IMR-90 (cell line): ENCODE measurements at regions not wholly inside any gene's neighbourhood (a gene's known extent, or its start where the extent isn't known, plus 50 kb on each side); places are given as distances from the start of the nearest gene placed in this dataset.

Experiments
- ATAC-seq: fragments of 200-7000 bp; cut with Tn5 transposase; 2 replicates; pipeline ENCODE4 v1.9.1; 2020; ENCODE audit warnings: low read depth, mild to moderate bottlenecking, moderate library complexity
- BruUV-seq: library from RNA; stranded (reverse); fragments of 400-500 nt; replicated peaks from 2 replicates; lab custom pipeline; 2021; lab: Mats Ljungman, UMichigan
- CTCF ChIA-PET: fragments of 300-600 bp; formaldehyde crosslinking; extraction: SDS; loops from one replicate; lab custom pipeline; 2021; ENCODE audit warnings: antibody characterized with exemption; lab: Yijun Ruan, JAX
- POLR2A ChIA-PET: fragments of 300-600 bp; sonication (Branson Sonifier 250); formaldehyde crosslinking; loops from one replicate; lab custom pipeline; 2022; ENCODE audit warnings: antibody characterized with exemption; ENCODE audit not compliant: unreplicated experiment; lab: Charles Lee
- DNase-seq: peaks from one replicate; pipeline ENCODE4 v3.0.0; 2013
- H2AFZ ChIP-seq: replicated peaks from 2 replicates; pipeline ENCODE3; 2013; ENCODE audit warnings: low read length, mild to moderate bottlenecking; ENCODE audit not compliant: poor library complexity
- H2AK5ac ChIP-seq: 2 replicates; pipeline ENCODE4 v1.6.1; 2013; ENCODE audit warnings: low read depth, low read length, inconsistent platforms
- H2AK9ac ChIP-seq: replicated peaks from 2 replicates; pipeline ENCODE3; 2013; ENCODE audit warnings: mild to moderate bottlenecking, low read depth, low read length, moderate library complexity; ENCODE audit not compliant: poor library complexity
- H2BK120ac ChIP-seq: 2 replicates; pipeline ENCODE4 v1.6.1; 2013; ENCODE audit warnings: low read depth, low read length, inconsistent platforms
- H2BK15ac ChIP-seq: 3 replicates; pipeline ENCODE4 v1.6.1; 2013; ENCODE audit warnings: low read depth, low read length, inconsistent platforms
- H2BK20ac ChIP-seq: 2 replicates; pipeline ENCODE4 v1.6.1; 2013; ENCODE audit warnings: low read depth, mild to moderate bottlenecking, inconsistent platforms, low read length, moderate library complexity
- H2BK5ac ChIP-seq: 2 replicates; pipeline ENCODE4 v1.6.1; 2013; ENCODE audit warnings: mild to moderate bottlenecking, low read depth, low read length, inconsistent platforms; ENCODE audit not compliant: poor library complexity, severe bottlenecking
- H3K14ac ChIP-seq: replicated peaks from 2 replicates; pipeline ENCODE4 v1.6.1; 2013; ENCODE audit warnings: low read depth, low read length, inconsistent platforms
- H3K18ac ChIP-seq: 2 replicates; pipeline ENCODE4 v1.6.1; 2013; ENCODE audit warnings: low read depth, low read length, control low read depth
- H3K23ac ChIP-seq: 2 replicates; pipeline ENCODE4 v1.6.1; 2013; ENCODE audit warnings: low read depth, low read length, inconsistent platforms
- H3K27ac ChIP-seq: 2 replicates; pipeline ENCODE4 v1.5.1; 2013; ENCODE audit warnings: mild to moderate bottlenecking, control low read depth, low read length; ENCODE audit not compliant: insufficient read depth
- H3K27me3 ChIP-seq: 2 replicates; pipeline ENCODE4 v1.6.1; 2013; ENCODE audit warnings: low read length; ENCODE audit not compliant: control insufficient read depth, insufficient read depth
- H3K36me3 ChIP-seq: 2 replicates; pipeline ENCODE4 v1.6.1; 2013; ENCODE audit warnings: low read length, mixed read lengths; ENCODE audit not compliant: control insufficient read depth, insufficient read depth
- H3K4ac ChIP-seq: 2 replicates; pipeline ENCODE4 v1.6.1; 2013; ENCODE audit warnings: low read depth, low read length, inconsistent platforms
- H3K4me1 ChIP-seq: 2 replicates; pipeline ENCODE4 v1.6.1; 2013; ENCODE audit warnings: low read length, mixed read lengths; ENCODE audit not compliant: control insufficient read depth, insufficient read depth
- H3K4me2 ChIP-seq: 2 replicates; pipeline ENCODE4 v1.6.1; 2013; ENCODE audit warnings: low read depth, mild to moderate bottlenecking, control low read depth, low read length, moderate library complexity
- H3K4me3 ChIP-seq: 2 replicates; pipeline ENCODE4 v1.5.1; 2013; ENCODE audit warnings: low read depth, mild to moderate bottlenecking, control low read depth, low read length, moderate library complexity; ENCODE audit not compliant: insufficient read depth
- H3K56ac ChIP-seq: 2 replicates; pipeline ENCODE4 v1.6.1; 2013; ENCODE audit warnings: low read length, inconsistent platforms; ENCODE audit not compliant: insufficient read depth; ENCODE audit errors: extremely low read depth
- H3K79me1 ChIP-seq, 2 experiments: 2 replicates each; pipeline ENCODE4 v1.6.1; 2013; ENCODE audit warnings: low read length in 2 of 2, inconsistent platforms in 1 of 2, low read depth in 1 of 2
- H3K9ac ChIP-seq: 2 replicates; pipeline ENCODE4 v1.6.1; 2013; ENCODE audit warnings: low read depth, low read length, control low read depth
- H3K9me1 ChIP-seq: 2 replicates; pipeline ENCODE4 v1.6.1; 2013; ENCODE audit warnings: low read length, inconsistent platforms; ENCODE audit not compliant: insufficient read depth
- H3K9me3 ChIP-seq: 2 replicates; pipeline ENCODE4 v1.6.1; 2013; ENCODE audit warnings: low read length; ENCODE audit not compliant: control insufficient read depth, insufficient read depth
- H4K20me1 ChIP-seq: 2 replicates; pipeline ENCODE4 v1.6.1; 2013; ENCODE audit warnings: low read length, inconsistent platforms; ENCODE audit not compliant: insufficient read depth
- H4K5ac ChIP-seq: 2 replicates; pipeline ENCODE4 v1.6.1; 2013; ENCODE audit warnings: mild to moderate bottlenecking, low read depth, low read length, control low read depth
- H4K8ac ChIP-seq, 2 experiments: 2 replicates each; pipeline ENCODE4 v1.6.1; 2013; ENCODE audit warnings: low read depth in 2 of 2, low read length in 2 of 2, control low read depth in 1 of 2, inconsistent platforms in 1 of 2
- H4K91ac ChIP-seq: 2 replicates; pipeline ENCODE4 v1.6.1; 2013; ENCODE audit warnings: low read depth, low read length, inconsistent platforms; ENCODE audit not compliant: insufficient read depth
- BHLHE40 ChIP-seq: fragments of 150-350 bp; IDR thresholded peaks from 2 replicates; pipeline ENCODE4 v1.6.1; 2016; ENCODE audit warnings: mild to moderate bottlenecking, low read depth, low read length
- CEBPB ChIP-seq: IDR thresholded peaks from 2 replicates; pipeline ENCODE4 v1.6.1; 2012; ENCODE audit warnings: low read depth, low read length, improper control_type of control experiment
- CHD1 ChIP-seq: IDR thresholded peaks from 2 replicates; pipeline ENCODE4 v1.6.1; 2012; ENCODE audit warnings: low read depth, low read length, improper control_type of control experiment
- CTCF ChIP-seq: conservative IDR thresholded peaks from 2 replicates; pipeline ENCODE4 v1.5.1; 2012; ENCODE audit warnings: mild to moderate bottlenecking, low read depth, low read length, improper control_type of control experiment
- FOS ChIP-seq: fragments of 150-350 bp; IDR thresholded peaks from 2 replicates; pipeline ENCODE4 v1.6.1; 2016; ENCODE audit warnings: low read depth, low read length
- MAFK ChIP-seq: IDR thresholded peaks from 2 replicates; pipeline ENCODE4 v1.6.1; 2012; ENCODE audit warnings: low read depth, low read length, improper control_type of control experiment
- MAZ ChIP-seq: IDR thresholded peaks from 2 replicates; pipeline ENCODE4 v1.6.1; 2012; ENCODE audit warnings: low read depth, mild to moderate bottlenecking, low read length, improper control_type of control experiment, moderate library complexity, borderline replicate concordance
- MXI1 ChIP-seq: IDR thresholded peaks from 2 replicates; pipeline ENCODE4 v1.6.1; 2012; ENCODE audit warnings: low read depth, mild to moderate bottlenecking, low read length, moderate library complexity, borderline replicate concordance
- NFE2L2 ChIP-seq: fragments of 150-350 bp; IDR thresholded peaks from 2 replicates; pipeline ENCODE4 v1.6.1; 2016; ENCODE audit warnings: low read depth, mild to moderate bottlenecking, low read length
- POLR2A ChIP-seq: IDR thresholded peaks from 2 replicates; pipeline ENCODE4 v1.6.1; 2012; ENCODE audit warnings: mild to moderate bottlenecking, low read depth, low read length
- RAD21 ChIP-seq: IDR thresholded peaks from 2 replicates; pipeline ENCODE4 v1.6.1; 2012; ENCODE audit warnings: low read length, improper control_type of control experiment
- RCOR1 ChIP-seq: IDR thresholded peaks from 2 replicates; pipeline ENCODE4 v1.6.1; 2012; ENCODE audit warnings: mild to moderate bottlenecking, low read length, improper control_type of control experiment; ENCODE audit not compliant: insufficient replicate concordance
- RFX5 ChIP-seq: IDR thresholded peaks from 2 replicates; pipeline ENCODE4 v1.8.0; 2012; ENCODE audit warnings: low read depth, mild to moderate bottlenecking, low read length, moderate library complexity
- SMC3 ChIP-seq: fragments of 150-350 bp; IDR thresholded peaks from 2 replicates; pipeline ENCODE4 v1.6.1; 2016; ENCODE audit warnings: low read depth, mild to moderate bottlenecking, antibody characterized with exemption, low read length, moderate library complexity
- dilution Hi-C: fragments of 300-500 bp; cut with HindIII; formaldehyde crosslinking; loops from one replicate; pipeline ENCODE4 v1.14.3; 2018; ENCODE audit warnings: low sequenced_read_pairs; ENCODE audit not compliant: unreplicated experiment
- in situ Hi-C: fragments of 300-500 bp; cut with MboI; formaldehyde crosslinking; loops from 3 replicates; pipeline ENCODE4 v1.14.3; 2019; ENCODE audit warnings: low sequenced_read_pairs, inconsistent platforms, mixed read lengths
- intact Hi-C: fragments of 100-400 bp; cut with micrococcal nuclease; formaldehyde crosslinking; loops from 2 replicates; pipeline ENCODE4 v1.10.0; 2022
- TF ChIP-seq, protein P1 (sequence below): fragments of 150-350 bp; IDR thresholded peaks from 2 replicates; pipeline ENCODE4 v1.6.1; 2016; ENCODE audit warnings: low read depth, mild to moderate bottlenecking, low read length, moderate library complexity, borderline replicate concordance
- TF ChIP-seq, protein P2 (sequence below): fragments of 150-350 bp; IDR thresholded peaks from 2 replicates; pipeline ENCODE4 v1.6.1; 2017; ENCODE audit warnings: mild to moderate bottlenecking, antibody characterized with exemption, low read length, low read depth

DNA sequence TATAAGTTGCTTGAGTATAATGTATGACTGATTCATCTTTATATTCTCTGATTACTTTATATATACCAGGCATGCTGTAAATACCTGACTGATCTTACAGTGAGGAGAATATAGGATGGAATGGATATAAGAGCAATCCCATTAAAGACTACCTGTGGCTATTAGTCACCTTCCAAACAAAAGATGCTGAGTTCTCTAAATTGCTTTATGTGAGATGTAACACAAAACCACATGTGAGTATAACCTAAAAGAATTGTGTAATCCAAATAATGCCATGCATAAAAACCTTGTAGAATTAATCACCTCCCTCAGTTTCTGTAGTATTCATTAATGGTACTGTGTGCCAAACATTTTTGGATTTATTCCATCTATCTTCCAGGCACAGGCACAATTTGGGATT is 134.6 kb upstream of the LRRC7 start:
- Histone ChIP-seq H2AFZ (no peak overlapping the region), H3K4ac (no peak overlapping the region), H3K27ac (no peak overlapping the region), H3K4me3 (no peak overlapping the region), H3K23ac (no peak overlapping the region), H2BK20ac (no peak overlapping the region), H3K18ac (no peak overlapping the region), H2AK5ac (no peak overlapping the region), H3K9ac (no peak overlapping the region), H3K4me2 (no peak overlapping the region), H3K4me1 (no peaks in the 10 kb centered on the region), H4K8ac (no peak overlapping the region), H4K20me1 (no peaks in the 10 kb centered on the region), H2BK15ac (no peak overlapping the region), H3K9me3 (no peaks in the 10 kb centered on the region), H4K5ac (no peak overlapping the region), H3K36me3 (no peaks in the 10 kb centered on the region), H3K9me1 (no peaks in the 10 kb centered on the region), H3K27me3 (no peaks in the 10 kb centered on the region), H2AK9ac (no peak overlapping the region), H2BK120ac (no peak overlapping the region), H2BK5ac (no peak overlapping the region), H3K56ac (no peak overlapping the region), H4K91ac (no peak overlapping the region), H3K14ac (no peak overlapping the region), H3K79me1 (no peaks in the 10 kb centered on the region)
- ATAC-seq: no peak
- dilution Hi-C loops (no loop called here), intact Hi-C loops (no loop called here), in situ Hi-C loops (no loop called here)
- no TSS peak for BruUV-seq
- TF ChIP-seq CTCF (no peak), NFE2L2 (no peak), RAD21 (no peak), CEBPB (no peak), MAZ (no peak), MAFK (no peak), RCOR1 (no peak), BHLHE40 (no peak), SMC3 (no peak), MXI1 (no peak), FOS (no peak), CHD1 (no peak), RFX5 (no peak), POLR2A (no peak)
- TF ChIP-seq, protein P1, sequence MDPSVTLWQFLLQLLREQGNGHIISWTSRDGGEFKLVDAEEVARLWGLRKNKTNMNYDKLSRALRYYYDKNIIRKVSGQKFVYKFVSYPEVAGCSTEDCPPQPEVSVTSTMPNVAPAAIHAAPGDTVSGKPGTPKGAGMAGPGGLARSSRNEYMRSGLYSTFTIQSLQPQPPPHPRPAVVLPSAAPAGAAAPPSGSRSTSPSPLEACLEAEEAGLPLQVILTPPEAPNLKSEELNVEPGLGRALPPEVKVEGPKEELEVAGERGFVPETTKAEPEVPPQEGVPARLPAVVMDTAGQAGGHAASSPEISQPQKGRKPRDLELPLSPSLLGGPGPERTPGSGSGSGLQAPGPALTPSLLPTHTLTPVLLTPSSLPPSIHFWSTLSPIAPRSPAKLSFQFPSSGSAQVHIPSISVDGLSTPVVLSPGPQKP: no peak
- TF ChIP-seq, protein P2, sequence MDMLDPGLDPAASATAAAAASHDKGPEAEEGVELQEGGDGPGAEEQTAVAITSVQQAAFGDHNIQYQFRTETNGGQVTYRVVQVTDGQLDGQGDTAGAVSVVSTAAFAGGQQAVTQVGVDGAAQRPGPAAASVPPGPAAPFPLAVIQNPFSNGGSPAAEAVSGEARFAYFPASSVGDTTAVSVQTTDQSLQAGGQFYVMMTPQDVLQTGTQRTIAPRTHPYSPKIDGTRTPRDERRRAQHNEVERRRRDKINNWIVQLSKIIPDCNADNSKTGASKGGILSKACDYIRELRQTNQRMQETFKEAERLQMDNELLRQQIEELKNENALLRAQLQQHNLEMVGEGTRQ: no peak
- ChIA-PET CTCF (no interaction called here), POLR2A (no interaction called here)
- no peak for DNase-seq
